HUES64 (cell line): ENCODE measurements at regions not wholly inside any gene's neighbourhood (a gene's known extent, or its start where the extent isn't known, plus 50 kb on each side); places are given as distances from the start of the nearest gene placed in this dataset.
"Not testable (repeated sequence)": the region's sequence is repeated elsewhere in the genome, so short reads cannot be mapped to it uniquely, and the experiment has no call there.

Source experiments
- H3K27ac ChIP-seq: 2 replicates; pipeline ENCODE4 v1.7.0; 2013; ENCODE audit warnings: low read depth, low read length, inconsistent platforms
- H3K27me3 ChIP-seq: 2 replicates; pipeline ENCODE4 v1.6.1; 2013; ENCODE audit warnings: mild to moderate bottlenecking, low read length; ENCODE audit not compliant: insufficient read depth
- H3K36me3 ChIP-seq: 2 replicates; pipeline ENCODE4 v1.6.1; 2013; ENCODE audit warnings: mild to moderate bottlenecking, low read length; ENCODE audit not compliant: insufficient read depth
- H3K4me1 ChIP-seq: 2 replicates; pipeline ENCODE4 v1.6.1; 2013; ENCODE audit warnings: mild to moderate bottlenecking, low read length, moderate library complexity; ENCODE audit not compliant: insufficient read depth
- H3K4me3 ChIP-seq: 2 replicates; pipeline ENCODE4 v1.5.1; 2013; ENCODE audit warnings: mild to moderate bottlenecking, low read length, moderate library complexity
- H3K9ac ChIP-seq: 2 replicates; pipeline ENCODE4 v1.6.1; 2013; ENCODE audit warnings: mild to moderate bottlenecking, low read depth, low read length
- H3K9me3 ChIP-seq: 2 replicates; pipeline ENCODE4 v1.6.1; 2013; ENCODE audit warnings: low read depth, low read length; ENCODE audit not compliant: insufficient read depth
- WGBS: fragments of 150-250, 120-280 bp; methylation state at CpG from one replicate; pipeline ENCODE4 v1.1.7; 2013; ENCODE audit warnings: missing lambda C conversion rate; 5-methylcytosine and 5-hydroxymethylcytosine counted together

DNA sequence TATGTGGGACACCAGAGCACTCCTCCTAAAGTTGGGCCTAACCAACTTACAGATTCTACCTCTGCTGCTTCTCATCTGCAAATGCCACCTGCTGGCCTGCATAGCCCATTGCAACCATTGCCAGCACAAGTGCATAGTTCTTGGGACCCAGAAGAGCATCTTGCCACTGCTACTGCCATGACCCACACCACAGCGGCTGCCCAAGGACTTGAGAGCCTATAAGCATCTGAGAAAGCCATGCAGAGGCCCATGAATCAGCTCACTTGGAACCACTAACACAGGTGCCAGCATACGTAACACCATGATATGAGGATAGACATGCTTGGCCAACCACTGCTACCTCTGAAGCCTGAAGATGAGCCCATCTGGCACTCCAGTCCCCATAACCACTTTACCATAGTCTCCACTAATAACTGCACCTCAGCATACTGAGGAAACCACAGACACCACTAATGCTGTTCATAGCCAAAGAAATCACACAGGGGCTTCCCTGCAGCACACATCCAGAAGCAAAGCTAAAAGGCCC lies 258.1 kb upstream of the AGTR2 start:
- Histone ChIP-seq H3K27me3 (no peaks in the 10 kb centered on the region), H3K4me1 (peaks cover 13% of the 10 kb centered on the region; the same call in 1 of the 2 replicates), H3K9ac (no peak overlapping the region), H3K4me3 (no peak overlapping the region), H3K27ac (no peak overlapping the region), H3K36me3 (no peaks in the 10 kb centered on the region), H3K9me3 (no peaks in the 10 kb centered on the region)
- 96% methylated on average over 2 of the region's 2 CpGs for WGBS

DNA sequence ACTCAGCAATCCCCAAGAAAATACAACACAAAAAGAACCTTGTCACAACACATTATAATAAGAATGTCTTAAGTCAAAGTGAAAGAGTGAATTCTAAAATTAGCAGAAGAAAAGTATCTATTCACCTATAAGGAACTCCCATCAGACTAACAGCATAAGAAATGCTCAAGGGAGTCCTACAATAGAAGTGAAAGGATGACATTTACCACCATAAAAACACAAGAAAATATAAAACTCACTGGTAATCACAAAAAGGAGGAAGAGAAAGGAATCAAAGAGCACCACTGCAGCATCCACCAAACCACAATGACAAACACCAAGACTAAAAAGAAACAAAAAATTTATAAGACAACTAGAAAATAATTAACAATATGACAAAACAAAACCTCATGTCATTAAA lies 257.0 kb upstream of the AGTR2 start:
- no peaks in the 10 kb centered on the region for H3K36me3 ChIP-seq
- H3K4me3 ChIP-seq = no peak overlapping the region
- H3K9me3 ChIP-seq = no peaks in the 10 kb centered on the region
- no peak overlapping the region for H3K9ac ChIP-seq
- H3K4me1 ChIP-seq = peaks cover 13% of the 10 kb centered on the region; the same call in 1 of the 2 replicates
- no peak overlapping the region for H3K27ac ChIP-seq
- H3K27me3 ChIP-seq = no peaks in the 10 kb centered on the region

DNA sequence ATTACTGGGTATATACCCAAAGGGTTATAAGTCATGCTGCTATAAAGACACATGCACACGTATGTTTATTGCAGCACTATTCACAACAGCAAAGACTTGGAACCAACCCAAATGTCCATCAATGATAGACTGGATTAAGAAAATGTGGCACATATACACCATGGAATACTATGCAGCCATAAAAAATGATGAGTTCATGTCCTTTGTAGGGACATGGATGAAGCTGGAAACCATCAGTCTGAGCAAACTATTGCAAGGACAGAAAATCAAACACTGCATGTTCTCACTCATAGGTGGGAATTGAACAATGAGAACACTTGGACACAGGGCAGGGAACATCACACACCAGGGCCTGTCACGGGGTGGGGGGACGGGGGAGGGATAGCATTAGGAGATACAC lies 254.9 kb upstream of the AGTR2 start:
- H3K4me3 ChIP-seq, H3K9me3 ChIP-seq, H3K4me1 ChIP-seq, H3K36me3 ChIP-seq, H3K27me3 ChIP-seq, H3K27ac ChIP-seq, H3K9ac ChIP-seq: not testable (repeated sequence)
- no CpG with 5 or more reads among the region's 3 CpGs for WGBS

DNA sequence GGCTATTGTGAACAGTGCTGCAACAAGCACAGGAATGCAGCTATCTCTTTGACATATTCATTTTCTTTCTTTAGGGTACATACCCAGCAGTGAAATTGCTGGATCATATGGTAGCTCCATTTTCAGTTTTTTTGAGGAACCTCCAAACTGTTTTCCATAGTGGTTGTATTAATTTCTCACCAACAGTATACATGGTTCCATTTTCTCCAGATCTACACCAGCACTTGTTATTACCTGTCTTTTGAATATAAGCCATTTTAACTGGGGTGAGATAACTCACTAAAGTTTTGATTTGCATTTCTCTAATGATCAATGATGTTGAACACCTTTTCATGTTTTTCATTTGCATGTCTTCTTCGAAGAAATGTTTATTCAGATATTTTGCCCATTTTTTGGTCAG lies 241.1 kb upstream of the AGTR2 start:
- Histone ChIP-seq H3K27ac (no peak overlapping the region), H3K4me3 (no peak overlapping the region), H3K4me1 (no peaks in the 10 kb centered on the region), H3K27me3 (no peaks in the 10 kb centered on the region), H3K9me3 (no peaks in the 10 kb centered on the region), H3K9ac (no peak overlapping the region), H3K36me3 (0 out of 2 replicates have a peak, but pooled peaks cover 2% of the 10 kb centered on the region)
- 100% methylated on average over 1 of the region's 1 CpG for whole genome bisulfite sequencing

DNA sequence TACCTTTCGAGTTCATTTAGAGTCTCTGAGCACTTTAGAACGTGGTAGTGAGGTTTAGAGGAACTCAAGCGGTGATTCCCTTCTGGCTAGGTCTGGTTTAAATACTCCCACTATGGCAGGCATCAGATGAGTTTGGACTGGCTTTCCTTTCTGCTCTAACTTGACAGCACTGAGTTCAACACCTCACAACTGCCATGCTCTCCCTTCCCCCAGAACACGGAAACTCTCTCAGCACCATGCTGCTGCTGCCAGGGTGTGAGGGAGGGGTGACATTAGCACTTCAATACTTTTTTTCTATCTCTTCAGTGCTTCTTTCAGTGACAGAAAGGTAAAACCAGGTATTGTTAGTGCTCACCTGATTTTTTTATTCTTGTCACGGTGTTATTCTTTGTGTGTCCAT lies 234.5 kb upstream of the AGTR2 start:
- H3K9ac ChIP-seq = no peak overlapping the region
- no peaks in the 10 kb centered on the region for H3K27me3 ChIP-seq
- H3K4me3 ChIP-seq = no peak overlapping the region
- WGBS = 98% methylated on average over 4 of the region's 5 CpGs
- H3K36me3 ChIP-seq = peaks cover 33% of the 10 kb centered on the region
- no peak overlapping the region for H3K27ac ChIP-seq
- H3K4me1 ChIP-seq = peaks cover 18% of the 10 kb centered on the region
- no peaks in the 10 kb centered on the region for H3K9me3 ChIP-seq

DNA sequence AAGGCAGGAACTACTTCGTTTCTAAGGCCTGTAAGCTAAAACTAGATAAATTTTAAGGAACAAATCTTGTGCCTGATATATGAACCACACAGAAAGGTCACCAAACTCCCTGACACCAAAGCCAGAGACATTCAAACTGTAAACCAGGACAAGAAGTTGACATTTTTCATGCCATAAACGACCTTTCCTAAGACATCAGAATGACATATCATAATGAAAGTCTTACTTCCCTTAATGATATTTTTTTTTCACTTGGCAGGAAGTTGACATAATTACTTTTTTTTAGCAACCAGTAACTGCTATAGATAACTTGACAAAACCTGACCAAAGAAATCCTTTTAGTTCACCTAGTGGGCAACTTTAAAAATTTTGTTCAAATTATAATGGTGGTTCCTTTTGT lies 231.5 kb upstream of the AGTR2 start:
- WGBS = 96% methylated on average over 2 of the region's 2 CpGs
- Histone ChIP-seq H3K4me3 (no peak overlapping the region), H3K27ac (no peak overlapping the region)

DNA sequence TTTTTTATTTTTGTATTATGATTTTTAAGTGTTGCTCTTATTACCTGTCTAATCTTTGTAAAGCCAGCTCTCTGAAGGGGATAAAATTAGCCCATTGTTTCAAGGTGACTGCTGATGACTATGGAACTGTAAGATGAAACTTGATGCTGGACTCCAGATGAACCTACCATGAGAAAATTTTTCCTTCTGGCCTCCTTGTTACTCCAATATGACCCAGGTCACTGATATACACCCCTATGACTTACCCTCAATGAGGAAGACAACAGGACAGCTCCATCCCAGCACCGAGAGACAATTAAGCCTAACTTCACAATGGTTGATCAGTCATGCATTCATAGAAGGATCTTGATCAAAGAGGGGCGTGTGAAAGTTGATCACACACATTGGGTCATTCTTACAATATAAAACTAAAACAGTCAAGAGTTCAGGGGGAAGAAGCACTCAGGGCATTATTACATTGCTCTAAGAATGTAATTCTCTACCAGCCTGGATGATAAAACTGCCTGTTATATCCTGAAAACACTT lies 230.8 kb upstream of the AGTR2 start:
- 80% methylated on average over 1 of the region's 2 CpGs for WGBS
- Histone ChIP-seq H3K36me3 (peaks cover 29% of the 10 kb centered on the region), H3K4me1 (peaks cover 18% of the 10 kb centered on the region), H3K27me3 (no peaks in the 10 kb centered on the region), H3K9me3 (no peaks in the 10 kb centered on the region), H3K9ac (no peak overlapping the region), H3K4me3 (no peak overlapping the region), H3K27ac (no peak overlapping the region)

More for the DNA sequence above, 231.5 kb upstream of the AGTR2 start:
- H3K36me3 ChIP-seq = peaks cover 33% of the 10 kb centered on the region
- H3K4me1 ChIP-seq = peaks cover 18% of the 10 kb centered on the region
- no peak overlapping the region for H3K9ac ChIP-seq
- H3K27me3 ChIP-seq = no peaks in the 10 kb centered on the region
- H3K9me3 ChIP-seq = no peaks in the 10 kb centered on the region

DNA sequence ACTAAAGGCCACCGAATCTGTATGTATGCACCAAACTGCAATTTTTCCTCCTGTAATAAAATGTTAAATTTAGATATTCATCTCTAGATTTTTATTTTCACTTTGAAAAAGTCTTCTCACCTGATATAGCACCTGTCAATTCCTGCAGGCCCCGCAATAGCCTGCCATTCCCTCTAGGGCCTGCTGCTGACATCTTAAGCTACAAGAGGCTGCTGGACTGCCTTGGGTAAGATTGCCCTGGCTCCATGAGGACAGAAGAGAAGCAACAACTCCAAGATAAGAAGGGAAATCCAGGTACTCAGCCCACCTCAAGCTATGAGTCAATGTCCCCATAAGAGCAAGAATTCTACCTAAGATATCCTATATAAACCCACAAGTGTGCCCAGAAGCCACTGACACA lies 230.2 kb upstream of the AGTR2 start:
- Histone ChIP-seq H3K27ac (no peak overlapping the region), H3K9me3 (no peaks in the 10 kb centered on the region), H3K4me3 (no peak overlapping the region), H3K9ac (no peak overlapping the region), H3K4me1 (peaks cover 18% of the 10 kb centered on the region), H3K36me3 (peaks cover 22% of the 10 kb centered on the region), H3K27me3 (no peaks in the 10 kb centered on the region)
- 100% methylated on average over 1 of the region's 2 CpGs for WGBS

DNA sequence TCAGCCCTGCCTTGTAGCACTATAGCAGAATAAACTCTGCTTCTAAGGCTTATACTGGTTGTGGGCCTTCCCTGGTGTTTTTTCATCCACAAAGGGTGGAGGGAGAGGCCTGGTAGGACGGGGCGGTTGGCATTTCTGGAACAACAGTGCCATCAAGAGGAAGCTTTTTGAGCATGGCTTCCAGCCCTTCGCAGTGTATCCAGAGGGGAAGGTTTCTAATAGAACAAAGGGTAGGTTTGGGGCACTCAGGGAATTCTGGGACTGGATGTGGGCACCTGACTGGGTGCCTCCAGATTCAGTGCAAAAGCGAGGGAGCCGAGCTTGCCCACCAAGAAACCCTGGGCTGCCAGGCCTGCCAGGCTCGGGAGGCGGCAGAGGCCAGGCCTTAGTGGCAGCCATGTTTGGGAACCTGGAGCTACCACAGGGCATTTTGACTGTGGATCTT lies 229.6 kb upstream of the AGTR2 start:
- 84% methylated on average over 7 of the region's 7 CpGs for WGBS
- Histone ChIP-seq H3K9me3 (no peaks in the 10 kb centered on the region), H3K4me1 (peaks cover 18% of the 10 kb centered on the region), H3K9ac (no peak overlapping the region), H3K36me3 (peaks cover 17% of the 10 kb centered on the region), H3K4me3 (no peak overlapping the region), H3K27ac (no peak overlapping the region), H3K27me3 (no peaks in the 10 kb centered on the region)

DNA sequence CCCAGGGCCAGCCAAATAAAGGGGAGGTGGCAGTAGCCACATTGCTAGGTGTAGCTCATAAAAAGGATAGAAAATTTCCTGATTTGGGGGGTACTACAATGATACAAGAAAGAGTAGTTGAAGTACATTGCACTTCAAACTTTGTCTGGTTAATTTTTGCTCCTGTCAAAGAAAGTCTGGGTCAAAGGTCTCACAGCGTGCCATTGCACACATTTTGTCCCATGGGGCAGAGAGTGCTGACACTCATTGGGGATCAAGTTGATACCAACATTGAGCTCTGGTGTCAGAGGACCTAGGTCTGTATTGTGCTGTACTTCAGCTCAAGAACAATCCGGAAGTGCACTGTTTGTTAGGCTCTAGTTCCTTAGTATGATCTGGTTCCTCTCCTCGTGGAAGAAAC lies 229.2 kb upstream of the AGTR2 start:
- peaks cover 14% of the 10 kb centered on the region for H3K4me1 ChIP-seq
- no peaks in the 10 kb centered on the region for H3K9me3 ChIP-seq
- 87% methylated on average over 3 of the region's 3 CpGs for WGBS
- H3K27me3 ChIP-seq = no peaks in the 10 kb centered on the region
- no peak overlapping the region for H3K4me3 ChIP-seq
- H3K36me3 ChIP-seq = peaks cover 12% of the 10 kb centered on the region
- no peak overlapping the region for H3K9ac ChIP-seq
- no peak overlapping the region for H3K27ac ChIP-seq

DNA sequence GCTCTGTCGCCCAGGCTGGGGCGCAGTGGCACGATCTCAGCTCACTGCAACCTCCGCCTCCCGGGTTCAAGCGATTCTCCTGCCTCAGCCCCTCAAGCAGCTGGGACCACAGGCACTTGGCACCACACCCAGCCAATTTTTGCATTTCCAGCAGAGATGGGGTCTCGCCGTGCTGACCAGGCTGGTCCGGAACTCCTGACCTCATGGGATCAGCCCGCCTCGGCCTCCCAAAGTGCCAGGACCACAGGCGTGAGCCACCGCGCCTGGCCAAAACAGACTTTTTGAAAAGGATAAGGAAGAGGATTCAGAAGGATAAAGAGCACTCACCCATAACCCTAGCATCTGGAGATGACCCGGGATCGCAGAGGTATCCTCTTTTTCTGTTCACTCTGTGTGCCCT lies 224.5 kb upstream of the AGTR2 start:
- H3K4me3 ChIP-seq = no peak overlapping the region
- WGBS = 97% methylated on average over 13 of the region's 16 CpGs
- no peaks in the 10 kb centered on the region for H3K36me3 ChIP-seq
- H3K4me1 ChIP-seq = peaks cover 4% of the 10 kb centered on the region; the same call in 1 of the 2 replicates
- H3K9me3 ChIP-seq = no peaks in the 10 kb centered on the region
- no peaks in the 10 kb centered on the region for H3K27me3 ChIP-seq
- no peak overlapping the region for H3K9ac ChIP-seq
- H3K27ac ChIP-seq = no peak overlapping the region
